HuH-7.5 (cell line): ENCODE measurements at regions not wholly inside any gene's neighbourhood (a gene's known extent, or its start where the extent isn't known, plus 50 kb on each side); places are given as distances from the start of the nearest gene placed in this dataset.

Source experiments
- DNase-seq: peaks from one replicate; pipeline ENCODE4 v3.0.0; 2011; ENCODE audit warnings: low spot score

- no peak for DNase-seq
Observed at GRCh38 chr18:78679613-78680260, 299.9 kb upstream of the SALL3 start.

DNA sequence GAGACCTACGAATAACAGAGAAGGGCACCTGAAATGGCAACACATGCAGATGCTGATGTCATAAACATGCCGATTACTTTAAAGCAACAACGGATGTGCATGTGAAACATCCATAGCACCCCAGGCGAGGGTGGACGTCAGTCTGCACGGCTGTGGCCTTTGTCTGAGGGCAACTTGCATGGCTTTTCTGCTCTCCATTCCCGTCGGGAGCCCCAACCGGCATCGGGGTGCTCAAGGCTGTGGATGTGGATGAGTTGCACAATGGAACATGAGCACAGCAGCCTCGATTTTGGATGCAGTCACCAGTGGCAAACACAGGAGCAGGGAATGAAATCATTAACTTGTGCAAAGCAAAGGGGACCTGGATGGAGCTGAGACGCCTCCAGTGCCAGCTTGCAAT lies 298.2 kb upstream of the SALL3 start:
- no peak for DNase-seq

DNA sequence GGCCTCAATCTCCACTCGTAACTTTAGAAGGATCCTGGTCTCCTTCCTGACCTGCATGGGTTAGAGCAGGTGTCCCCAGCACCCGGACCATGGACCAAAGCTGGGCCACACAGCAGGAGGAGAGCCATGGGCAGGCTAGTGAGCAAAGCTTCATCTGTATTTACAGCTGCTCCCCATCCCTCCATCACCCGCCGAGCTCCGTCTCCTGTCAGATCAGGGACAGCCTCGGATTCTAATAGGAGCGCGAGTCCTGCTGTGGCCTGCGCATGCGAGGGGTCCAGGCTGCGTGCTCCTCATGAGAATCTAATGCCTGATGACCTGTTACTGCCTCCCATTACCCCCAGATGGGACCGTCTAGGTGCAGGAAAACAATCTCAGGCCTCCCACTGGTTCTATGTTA lies 297.7 kb upstream of the SALL3 start:
- no peak for DNase-seq

DNA sequence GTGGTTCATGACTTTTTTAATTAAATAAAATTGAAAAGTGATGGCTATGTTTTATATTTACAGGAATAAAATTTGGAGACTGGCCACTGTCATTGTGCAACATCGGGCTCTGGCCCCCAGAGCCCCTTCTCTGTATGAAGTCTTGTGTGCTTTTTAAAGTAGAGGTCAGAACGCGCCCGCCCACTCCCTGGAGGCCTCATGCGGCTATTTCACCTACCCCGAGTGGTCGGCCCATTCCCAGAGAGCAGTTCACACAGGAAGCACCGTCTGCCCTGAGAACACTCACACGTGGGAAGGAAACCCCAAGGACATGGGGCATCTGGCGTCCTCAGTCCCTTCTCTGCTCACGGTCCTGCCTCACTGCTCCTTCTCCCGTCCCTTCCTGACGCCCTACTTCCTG lies 296.9 kb upstream of the SALL3 start:
- no peak for DNase-seq

DNA sequence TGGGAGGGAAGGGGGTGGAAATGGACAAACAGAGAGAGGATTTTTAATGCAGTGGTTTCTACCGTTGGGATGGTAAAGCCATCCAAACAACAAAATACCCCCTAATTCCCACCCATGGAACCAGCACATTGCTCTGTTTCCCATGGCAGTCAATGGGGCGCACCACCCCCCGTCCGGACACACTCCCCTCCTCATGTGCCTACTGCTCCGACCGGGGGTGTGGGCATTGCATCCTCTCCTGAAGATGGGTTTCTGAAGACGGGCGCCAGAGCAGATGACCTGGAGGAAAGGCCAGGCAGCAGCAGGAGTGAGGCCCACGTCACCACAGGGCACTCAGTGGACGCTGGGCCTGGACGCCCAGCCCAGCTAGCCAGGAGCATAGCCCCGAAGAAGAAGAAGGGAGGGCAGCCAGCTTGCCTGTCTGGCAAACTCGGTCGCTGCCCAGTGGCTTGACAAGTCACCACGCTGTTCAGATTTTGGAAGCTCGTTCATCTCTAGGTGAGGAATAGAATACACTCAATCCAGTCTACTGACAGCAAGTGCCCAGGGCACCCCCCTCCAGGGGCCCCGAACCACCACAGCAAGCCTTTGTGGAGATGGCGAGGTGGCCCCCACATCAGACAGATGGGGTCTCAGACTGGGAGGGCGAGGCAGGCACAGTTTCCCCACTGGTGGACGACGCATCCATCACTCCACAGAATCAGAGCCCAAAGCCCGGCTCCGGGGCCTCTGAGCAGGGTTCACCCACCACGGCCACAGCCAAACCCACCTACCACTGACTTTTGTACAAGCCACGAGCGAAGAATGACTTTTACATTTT lies 296.2 kb upstream of the SALL3 start:
- no peak for DNase-seq

- DNase-seq = no peak
Observed at GRCh38 chr18:78685250-78685979, 294.2 kb upstream of the SALL3 start.

GRCh38 chr18:78685980-78686530 lies 293.6 kb upstream of the SALL3 start:
- no peak for DNase-seq

DNA sequence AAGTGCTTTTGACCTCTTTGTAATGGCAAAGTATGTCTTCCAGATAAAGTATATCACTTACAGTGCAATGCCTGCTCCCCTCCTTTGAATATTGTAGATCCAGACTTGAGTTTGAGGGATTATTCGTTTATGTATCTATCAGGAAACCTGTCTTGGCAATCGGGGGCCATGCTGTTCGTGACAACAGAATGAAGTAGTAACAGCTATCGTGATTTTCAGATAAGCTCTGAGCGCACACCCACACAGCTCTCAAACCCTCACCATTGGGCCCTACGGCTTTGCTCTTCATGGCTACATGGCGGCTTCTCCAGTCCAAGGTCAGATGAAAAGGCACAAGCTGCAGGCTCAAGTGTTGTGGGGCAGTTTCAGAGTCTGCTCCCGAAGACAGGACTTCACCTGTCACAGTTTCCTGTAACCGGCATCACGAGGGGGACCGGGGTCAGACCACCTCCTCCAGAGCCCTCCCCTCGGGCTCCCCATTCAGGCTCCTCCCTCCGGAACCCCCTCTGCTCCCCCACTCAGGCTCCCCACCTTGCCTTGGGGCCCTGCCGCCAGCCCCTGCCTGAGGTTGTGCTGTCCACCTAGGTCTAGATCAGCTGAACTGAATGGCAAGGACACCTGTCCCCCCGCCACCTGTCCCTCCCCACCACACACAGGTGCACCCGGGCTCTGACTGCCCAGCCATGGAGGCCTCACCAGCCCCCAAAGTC lies 292.5 kb upstream of the SALL3 start:
- no peak for DNase-seq

DNA sequence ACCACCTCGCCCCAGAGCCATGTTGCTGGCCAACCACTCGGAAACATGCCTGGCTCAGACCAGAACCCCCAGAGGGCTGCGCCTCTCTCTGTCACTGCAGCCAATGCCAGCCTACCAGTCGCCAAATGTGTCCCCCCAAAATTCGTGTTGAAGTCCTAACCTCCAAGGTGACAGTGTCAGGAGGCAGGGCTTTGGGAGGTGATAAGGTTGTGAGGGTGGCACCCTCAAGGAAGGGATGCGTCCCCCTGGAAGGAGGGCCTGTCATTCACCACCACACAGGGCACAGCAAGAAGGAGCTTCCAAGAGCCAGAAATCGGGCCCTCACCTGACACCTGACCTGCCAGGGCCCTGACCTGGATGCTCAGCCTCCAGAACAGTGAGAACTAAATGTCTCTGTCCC lies 291.9 kb upstream of the SALL3 start:
- DNase-seq = no peak

- no peak for DNase-seq
Observed at GRCh38 chr18:78688249-78688648, 291.4 kb upstream of the SALL3 start.

- DNase-seq = no peak
Observed at GRCh38 chr18:78688916-78689315, 290.7 kb upstream of the SALL3 start.

GRCh38 chr18:78689606-78690005 lies 290.0 kb upstream of the SALL3 start:
- DNase-seq = no peak

GRCh38 chr18:78692105-78692504 lies 287.5 kb upstream of the SALL3 start:
- DNase-seq = no peak

- DNase-seq = no peak
Observed at GRCh38 chr18:78693429-78693828, 286.2 kb upstream of the SALL3 start.

- DNase-seq = no peak
Observed at GRCh38 chr18:78696698-78697435, 282.8 kb upstream of the SALL3 start.

- DNase-seq = no peak
Observed at GRCh38 chr18:78697446-78697845, 282.2 kb upstream of the SALL3 start.

GRCh38 chr18:78698914-78699313 lies 280.7 kb upstream of the SALL3 start:
- no peak for DNase-seq

GRCh38 chr18:78699499-78699898 lies 280.1 kb upstream of the SALL3 start:
- no peak for DNase-seq

DNA sequence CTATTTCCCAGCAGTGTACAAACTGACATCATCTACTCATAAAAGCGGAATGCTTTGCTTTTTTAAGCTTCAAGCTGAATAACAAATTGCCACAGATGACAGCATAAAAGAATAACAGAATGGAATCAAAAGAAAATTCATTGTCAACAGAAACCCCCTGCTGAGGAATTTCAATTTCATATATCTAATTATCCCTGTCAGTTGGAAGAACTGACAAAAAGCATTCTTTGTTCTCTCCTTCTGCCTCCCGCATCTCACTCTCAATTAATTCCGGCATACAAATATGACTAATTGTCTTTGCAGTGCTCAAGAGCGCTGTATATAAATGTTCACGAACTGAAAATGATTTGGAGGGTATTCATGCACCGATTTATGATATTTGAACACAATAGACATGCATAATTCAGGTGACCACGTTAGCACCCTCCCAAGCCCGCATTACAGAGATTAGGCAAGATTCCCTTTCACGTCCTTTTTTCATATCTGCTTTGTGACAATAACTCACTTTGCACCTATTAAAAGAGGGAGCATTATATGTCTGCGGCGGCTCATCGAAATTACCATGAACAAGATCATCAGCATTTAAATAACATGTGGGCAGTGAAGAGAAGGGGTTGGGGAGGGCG lies 277.7 kb upstream of the SALL3 start:
- no peak for DNase-seq

GRCh38 chr18:78703291-78703690 lies 276.3 kb upstream of the SALL3 start:
- DNase-seq = no peak

GRCh38 chr18:78704971-78705461 lies 274.6 kb upstream of the SALL3 start:
- DNase-seq = no peak
